T47D (cell line): ENCODE measurements at regions not wholly inside any gene's neighbourhood (a gene's known extent, or its start where the extent isn't known, plus 50 kb on each side); places are given as distances from the start of the nearest gene placed in this dataset.

Experiments used
- DNase-seq, 2 experiments: peaks; one replicate each; pipeline versions ENCODE4 v3.0.0 to v3.0.0-alpha.2; 2011 to 2012; ENCODE audit warnings: low read depth in 1 of 2, low spot score in 1 of 2
- JUND ChIP-seq: IDR thresholded peaks from 2 replicates; pipeline ENCODE4 v1.6.1; 2012; ENCODE audit warnings: low read depth
- in situ Hi-C: cut with HindIII; loops from 2 replicates; pipeline ENCODE4 v1.10.0; 2016; ENCODE audit warnings: low sequenced_read_pairs, low pct_unique_long_range_greater_than_20kb

- in situ Hi-C loops = no loop called here
- no peak for DNase-seq
- no peak for TF ChIP-seq JUND
These were observed 1692.1 kb downstream of the EFNB2 start for GRCh38 chr13:104843401-104843800.

- no peak for DNase-seq
- no peak for TF ChIP-seq JUND
- in situ Hi-C loops = no loop called here
These were observed 1694.4 kb downstream of the EFNB2 start for GRCh38 chr13:104841110-104841509.

GRCh38 chr13:104837756-104838155 is 1697.7 kb downstream of the EFNB2 start:
- no peak for TF ChIP-seq JUND
- DNase-seq = no peak
- in situ Hi-C loops = no loop called here

DNA sequence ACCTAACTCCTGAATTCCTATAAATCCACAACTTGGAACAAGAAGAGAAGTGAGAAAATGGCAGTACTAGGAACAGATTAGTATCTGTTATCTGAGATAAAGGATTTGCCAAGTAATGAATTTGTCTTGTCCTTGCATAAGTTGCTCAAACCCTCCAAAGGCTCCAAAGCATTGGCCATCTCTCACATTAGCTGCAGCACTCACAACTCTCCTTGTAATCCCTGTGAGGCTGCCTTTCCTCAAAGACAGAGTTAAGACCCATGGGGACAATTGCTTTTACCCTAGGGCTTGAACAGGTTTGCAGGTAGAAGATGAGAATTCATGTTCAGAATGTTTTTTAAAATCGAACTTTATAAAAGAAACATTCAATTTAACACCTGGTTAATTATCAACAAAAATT is 1702.2 kb downstream of the EFNB2 start:
- DNase-seq = no peak
- no peak for TF ChIP-seq JUND
- in situ Hi-C loops = no loop called here

- no peak for TF ChIP-seq JUND
- in situ Hi-C loops = no loop called here
- no peak for DNase-seq
These were observed 1703.2 kb downstream of the EFNB2 start for GRCh38 chr13:104832231-104832630.

DNA sequence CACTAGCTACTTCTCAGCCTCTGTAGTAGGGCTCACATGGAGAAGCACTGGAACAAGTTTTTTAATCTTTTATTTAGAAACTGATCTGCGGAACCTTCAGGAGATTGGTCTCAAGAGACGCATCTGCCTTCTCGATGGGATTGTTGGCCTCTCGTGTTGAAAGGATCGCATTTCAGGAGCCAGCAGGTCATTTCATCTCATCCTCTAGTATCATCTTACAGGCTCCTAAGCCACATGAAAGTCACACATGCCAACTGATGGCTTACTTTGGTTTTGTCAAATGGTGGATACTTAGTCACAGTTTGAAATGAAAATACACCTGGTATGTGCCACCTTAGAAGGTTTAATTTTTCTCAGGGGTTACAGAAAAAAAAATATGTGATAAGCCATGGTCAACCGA is 1703.6 kb downstream of the EFNB2 start:
- no peak for TF ChIP-seq JUND
- in situ Hi-C loops = no loop called here
- no peak for DNase-seq

GRCh38 chr13:104823709-104824108 is 1711.8 kb downstream of the EFNB2 start:
- in situ Hi-C loops = no loop called here
- TF ChIP-seq JUND = no peak
- no peak for DNase-seq

GRCh38 chr13:104823071-104823470 is 1712.4 kb downstream of the EFNB2 start:
- TF ChIP-seq JUND = no peak
- in situ Hi-C loops = no loop called here

GRCh38 chr13:104817271-104817670 is 1718.2 kb downstream of the EFNB2 start:
- in situ Hi-C loops = no loop called here
- DNase-seq = no peak
- no peak for TF ChIP-seq JUND

More at GRCh38 chr13:104823071-104823470, 1712.4 kb downstream of the EFNB2 start:
- DNase-seq = no peak

DNA sequence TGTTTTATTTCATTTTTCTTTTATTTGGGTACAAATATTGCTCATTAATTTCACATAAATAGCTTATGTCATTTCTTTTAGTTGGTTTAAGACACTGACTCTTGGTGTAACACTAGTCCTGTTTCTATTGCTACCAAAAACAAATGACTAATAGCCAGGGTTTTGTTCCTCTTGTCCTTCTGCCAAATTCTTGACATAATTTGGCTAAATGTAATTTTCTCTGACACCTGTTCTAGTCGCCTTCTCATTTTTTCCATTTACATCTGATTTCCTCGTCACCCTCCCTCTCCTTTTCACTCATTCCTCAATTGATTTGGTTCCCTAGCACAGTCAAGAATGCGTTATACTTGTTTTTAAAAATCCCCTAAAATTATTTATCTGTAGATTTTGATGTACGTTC is 1718.7 kb downstream of the EFNB2 start:
- no peak for DNase-seq
- no peak for TF ChIP-seq JUND
- in situ Hi-C loops = no loop called here

DNA sequence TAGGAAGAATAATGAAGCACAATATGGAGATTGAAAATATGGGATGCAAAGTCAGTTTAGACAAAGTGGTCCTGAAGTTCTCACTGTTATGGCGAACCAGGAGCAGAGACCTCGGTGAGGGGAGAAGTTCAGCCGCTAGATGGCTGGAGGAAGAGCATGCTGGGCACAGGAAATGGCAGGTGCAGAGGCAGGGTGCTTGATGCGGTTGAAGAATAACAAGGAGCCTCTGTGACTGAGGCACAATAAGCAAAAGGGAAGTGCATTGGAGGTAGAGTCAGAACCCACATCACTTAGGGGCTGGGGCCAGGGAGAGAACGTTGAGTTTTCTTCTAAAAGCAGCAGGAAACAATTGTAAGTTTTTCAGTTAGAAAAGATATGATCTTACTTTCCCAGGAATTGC is 1725.2 kb downstream of the EFNB2 start:
- in situ Hi-C loops = no loop called here
- no peak for DNase-seq
- TF ChIP-seq JUND = no peak

DNA sequence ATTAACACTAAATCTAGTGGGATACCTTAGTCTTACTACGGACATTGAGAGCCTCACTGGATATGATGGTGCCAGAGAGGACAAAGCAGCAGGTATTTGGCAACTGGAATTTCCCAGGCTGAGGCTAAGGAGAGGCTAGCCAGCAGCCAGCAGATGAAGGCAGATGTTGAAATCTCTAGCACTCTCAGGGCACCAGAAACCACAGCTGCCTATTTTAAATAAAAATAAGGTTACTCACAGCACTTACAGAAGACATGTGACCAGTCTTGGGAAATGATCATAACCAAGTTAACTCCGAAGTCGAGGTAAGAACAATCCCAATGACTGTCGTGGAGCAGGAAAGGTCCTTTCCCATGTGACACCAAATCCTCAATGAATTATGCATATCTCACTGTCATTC is 1726.0 kb downstream of the EFNB2 start:
- no peak for DNase-seq
- in situ Hi-C loops = no loop called here
- no peak for TF ChIP-seq JUND

- no peak for TF ChIP-seq JUND
- in situ Hi-C loops = no loop called here
- no peak for DNase-seq
These were observed 1730.1 kb downstream of the EFNB2 start for GRCh38 chr13:104805346-104805745.

GRCh38 chr13:104799152-104799551 is 1732.9 kb upstream of the SLC10A2 start:
- in situ Hi-C loops = no loop called here
- TF ChIP-seq JUND = no peak
- DNase-seq = no peak
